K562 (cell line): ENCODE measurements at regions not wholly inside any gene's neighbourhood (a gene's known extent, or its start where the extent isn't known, plus 50 kb on each side); places are given as distances from the start of the nearest gene placed in this dataset.

Source experiments
- ATF7 ChIP-seq: fragments of 450-650 bp; IDR thresholded peaks from 2 replicates; pipeline ENCODE4 v1.7.1; 2014; ENCODE audit warnings: mild to moderate bottlenecking, moderate library complexity
- BDP1 ChIP-seq: IDR thresholded peaks from 3 replicates; pipeline ENCODE4 v1.6.1; 2011; ENCODE audit not compliant: insufficient read length, insufficient read depth
- CAMTA2 ChIP-seq: fragments of 250-450 bp; sonication (Bioruptor Pico); conservative IDR thresholded peaks from 2 replicates; pipeline ENCODE4 v1.5.1; 2022
- CBFA2T2 ChIP-seq: fragments of 450-650 bp; conservative IDR thresholded peaks from 2 replicates; pipeline ENCODE4 v1.6.1; 2017; ENCODE audit warnings: mild to moderate bottlenecking
- CBFA2T3 ChIP-seq: fragments of 450-650 bp; IDR thresholded peaks from 2 replicates; pipeline ENCODE4 v1.6.1; 2017
- CBX2 ChIP-seq: fragments of 200-600 bp; sonication (generic); IDR thresholded peaks from one replicate; pipeline ENCODE4 v1.6.1; 2012; ENCODE audit warnings: mild to moderate bottlenecking, low read length, inconsistent platforms; ENCODE audit not compliant: insufficient read depth, poor library complexity, severe bottlenecking
- ESRRB ChIP-seq: fragments of 250-450 bp; sonication (Bioruptor Pico); IDR thresholded peaks from 2 replicates; pipeline ENCODE4 v1.5.0; 2020; ENCODE audit warnings: mild to moderate bottlenecking, moderate library complexity, borderline replicate concordance
- FOSL1 ChIP-seq: fragments of 200-800 bp; sonication (Bioruptor generic); conservative IDR thresholded peaks from 2 replicates; pipeline ENCODE4 v1.6.1; 2016; ENCODE audit warnings: missing genetic modification characterization, missing compliant biosample characterization
- HMG20B ChIP-seq: fragments of 250-450 bp; sonication (Bioruptor Pico); IDR thresholded peaks from 2 replicates; pipeline ENCODE4 v1.5.0; 2021; ENCODE audit warnings: mild to moderate bottlenecking
- NCOA1 ChIP-seq: fragments of 450-650 bp; IDR thresholded peaks from 2 replicates; pipeline ENCODE4 v1.6.1; 2016; ENCODE audit warnings: low read depth
- NCOA2 ChIP-seq, 2 experiments: fragments of 450-650 bp; IDR thresholded peaks; 2 replicates each; pipeline ENCODE4 v1.6.1; 2018; ENCODE audit warnings: mild to moderate bottlenecking in 2 of 2, moderate library complexity in 1 of 2; ENCODE audit not compliant: partially characterized antibody in 2 of 2
- NFE2 ChIP-seq: IDR thresholded peaks from 2 replicates; pipeline ENCODE4 v1.6.1; 2014; ENCODE audit warnings: antibody characterized with exemption, low read depth
- NFYB ChIP-seq: IDR thresholded peaks from 2 replicates; pipeline ENCODE4 v1.6.1; 2011; ENCODE audit warnings: mild to moderate bottlenecking, moderate library complexity; ENCODE audit not compliant: insufficient read length; ENCODE audit errors: extremely low read depth
- NONO ChIP-seq, 2 experiments: fragments of 200-400 bp in 1 of 2; fragments of 450-650 bp in 1 of 2; formaldehyde crosslinking in 1 of 2; IDR thresholded peaks; 2 replicates each; pipeline ENCODE4 v1.6.1; 2017; ENCODE audit warnings: low read depth in 2 of 2, mild to moderate bottlenecking in 2 of 2, moderate library complexity in 2 of 2, low read length in 1 of 2
- NR2F6 ChIP-seq: fragments of 450-650 bp; formaldehyde crosslinking; IDR thresholded peaks from 2 replicates; pipeline ENCODE4 v1.4.0; 2020; ENCODE audit warnings: mild to moderate bottlenecking
- PHB2 ChIP-seq: fragments of 450-650 bp; IDR thresholded peaks from 2 replicates; pipeline ENCODE4 v1.6.1; 2017; ENCODE audit warnings: low read depth
- REST ChIP-seq, 2 experiments: fragments of 450-650 bp; formaldehyde crosslinking in 1 of 2; IDR thresholded peaks; 2 replicates each; pipeline versions ENCODE4 v1.4.0 to v1.6.1; 2014 to 2020; ENCODE audit warnings: mild to moderate bottlenecking in 2 of 2, borderline replicate concordance in 1 of 2, low read depth in 1 of 2
- STAT5B ChIP-seq: fragments of 250-450 bp; sonication (Bioruptor Pico); IDR thresholded peaks from 2 replicates; pipeline ENCODE4 v1.8.0; 2021; ENCODE audit warnings: mild to moderate bottlenecking, inconsistent platforms
- USF1 ChIP-seq: sonication (generic); formaldehyde crosslinking; IDR thresholded peaks from 2 replicates; pipeline ENCODE4 v1.9.0; 2022; ENCODE audit warnings: mild to moderate bottlenecking, missing genetic modification reagents
- ZFP91 ChIP-seq: sonication (generic); formaldehyde crosslinking; IDR thresholded peaks from 2 replicates; pipeline ENCODE4 v1.8.0; 2022; ENCODE audit warnings: mild to moderate bottlenecking, missing genetic modification reagents
- ZNF41 ChIP-seq: fragments of 250-450 bp; sonication (Bioruptor Pico); conservative IDR thresholded peaks from 2 replicates; pipeline ENCODE4 v1.4.0; 2020; ENCODE audit warnings: mild to moderate bottlenecking

GRCh38 chr6:20334334-20334733, 67.3 kb upstream of the E2F3 start (continued):
- TF ChIP-seq NFE2: no peak
- peak; percentile 96 for TF ChIP-seq USF1 (CRISPR knock-in tag)
- TF ChIP-seq CAMTA2 (CRISPR knock-in tag): no peak
- no peak for TF ChIP-seq HMG20B (CRISPR knock-in tag)
- no peak for TF ChIP-seq NCOA1
- no peak for TF ChIP-seq NONO (IDR thresholded peaks at IDR 0.05; ENCODE audit: low read depth in 2 of 2, low read length in 1 of 2)
- TF ChIP-seq NCOA2 (IDR thresholded peaks at IDR 0.05; ENCODE audit: partially characterized antibody in 2 of 2): no peak
- no peak for TF ChIP-seq CBX2
- peak; percentile 60 for TF ChIP-seq FOSL1
- no peak for TF ChIP-seq NR2F6 (CRISPR knock-in tag)
- no peak for TF ChIP-seq PHB2
- no peak for TF ChIP-seq ZNF41 (CRISPR knock-in tag)
- peak; percentile 47 for TF ChIP-seq NFYB
- peak; percentile 38; the same call in 1 of the 2 replicates for TF ChIP-seq ATF7
- no peak for TF ChIP-seq BDP1
- TF ChIP-seq ZFP91 (CRISPR knock-in tag): no peak
- 0 out of 2 replicates have a peak, but pooled peaks have one; percentile 51 for TF ChIP-seq CBFA2T3
- no peak for TF ChIP-seq STAT5B
- peak; percentile 55 for TF ChIP-seq REST (IDR thresholded peaks at IDR 0.05; ENCODE audit: borderline replicate concordance)
- TF ChIP-seq REST (CRISPR knock-in tag; IDR thresholded peaks at IDR 0.05; ENCODE audit: low read depth): no peak
- TF ChIP-seq ESRRB (CRISPR knock-in tag): no peak
- TF ChIP-seq CBFA2T2: peak; percentile 62
